Left renal cortex interstitium (tissue), 4 donors: ENCODE measurements at regions not wholly inside any gene's neighbourhood (a gene's known extent, or its start where the extent isn't known, plus 50 kb on each side); places are given as distances from the start of the nearest gene placed in this dataset.

Experiments used
- DNase-seq, 4 donors: peaks; one replicate each; pipeline ENCODE4 v3.0.0-alpha.2; 2013; ENCODE audit warnings: low read depth in 4 of 4, low spot score in 2 of 4, missing footprints in 1 of 4

DNA sequence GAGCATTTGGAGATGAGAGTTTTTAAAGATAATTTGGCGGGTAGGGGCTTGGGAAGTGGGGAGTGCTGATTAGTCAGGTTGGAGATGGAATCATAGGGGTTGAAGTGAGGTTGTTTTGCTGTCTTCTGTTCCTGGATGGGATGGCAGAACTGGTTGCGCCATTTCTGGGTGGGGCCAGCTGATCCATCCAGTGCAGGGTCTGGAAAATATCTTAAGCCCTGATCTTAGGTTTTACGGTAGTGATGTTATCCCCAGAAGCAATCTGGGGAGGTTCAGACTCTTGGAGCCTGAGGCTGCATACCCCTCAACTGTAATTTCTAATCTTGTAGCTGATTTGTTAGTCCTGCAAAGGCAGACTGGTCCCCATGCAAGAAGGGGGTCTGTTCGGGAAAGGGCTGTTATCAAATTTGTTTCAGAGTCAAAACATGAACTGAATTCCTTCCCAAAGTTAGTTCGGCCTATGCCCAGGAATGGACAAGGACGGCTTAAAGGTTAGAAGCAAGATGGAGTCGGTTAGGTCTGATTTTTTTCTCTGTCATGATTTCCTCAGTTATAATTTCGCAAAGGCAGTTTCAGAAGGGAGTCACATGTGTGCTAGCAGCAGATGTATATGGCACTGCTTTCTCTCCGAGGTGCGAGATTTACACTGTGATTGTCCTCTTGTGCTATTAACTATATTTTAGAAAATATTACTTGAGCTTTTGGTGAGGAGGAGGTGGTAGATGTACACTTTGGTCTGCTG is 540.4 kb downstream of the EDEM1 start:
- no peak for DNase-seq

DNA sequence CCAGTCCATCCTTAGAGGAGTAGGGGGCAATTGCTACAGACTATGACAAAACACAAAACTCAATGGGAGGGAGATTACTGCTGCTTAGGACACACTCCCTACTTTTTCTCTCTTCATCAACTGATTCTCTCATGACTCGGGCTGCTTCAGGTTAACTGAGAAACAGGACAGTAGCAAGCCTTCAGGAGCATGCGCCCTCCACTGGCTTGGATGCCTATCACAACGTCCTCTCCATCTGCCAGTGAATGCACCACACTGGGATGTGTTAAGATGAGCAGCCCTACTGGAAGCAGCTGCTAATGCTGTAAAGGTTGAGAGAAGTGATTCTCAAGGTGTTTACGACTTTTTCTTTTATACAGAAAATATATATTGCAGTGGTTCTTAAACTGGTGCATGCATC is 542.3 kb downstream of the EDEM1 start:
- DNase-seq, result no peak

DNA sequence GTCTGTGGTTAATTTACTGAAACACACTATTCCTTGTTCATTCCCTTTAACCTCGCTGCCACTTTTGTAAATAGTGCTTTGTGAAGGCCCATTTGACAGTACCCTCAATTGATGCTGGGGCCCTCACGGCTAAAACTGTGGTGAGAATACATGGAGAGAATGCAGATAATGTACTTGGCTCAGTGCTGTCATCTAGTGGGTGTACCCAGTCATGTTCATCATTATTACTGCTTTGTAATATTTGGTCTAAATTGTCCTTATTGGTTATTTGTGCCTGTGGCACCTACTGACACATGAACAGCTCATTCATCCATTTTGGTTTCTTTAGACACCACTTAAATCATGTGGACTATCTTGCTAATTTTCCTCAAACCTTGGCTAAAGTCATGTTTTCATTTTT is 543.6 kb downstream of the EDEM1 start:
- no peak for DNase-seq

DNA sequence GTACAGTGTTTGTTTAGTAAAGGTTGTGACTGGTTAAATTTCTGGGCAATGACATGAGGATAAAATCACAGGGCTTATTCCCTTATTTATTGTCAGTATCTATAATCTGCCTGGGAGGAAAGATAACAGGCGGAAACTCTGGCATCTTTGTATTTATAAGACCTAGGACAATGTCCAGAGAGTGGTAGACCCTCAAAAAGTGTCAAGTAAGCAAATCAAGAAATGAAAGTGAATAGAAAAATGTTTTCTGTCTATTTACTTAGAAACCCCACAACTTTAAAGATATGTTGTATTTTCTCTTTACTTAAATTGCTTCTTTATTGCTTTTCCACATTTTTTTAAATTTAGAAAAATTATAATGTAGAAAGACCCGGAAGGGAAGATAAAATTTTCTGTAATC is 544.6 kb downstream of the EDEM1 start:
- DNase-seq, result no peak

DNA sequence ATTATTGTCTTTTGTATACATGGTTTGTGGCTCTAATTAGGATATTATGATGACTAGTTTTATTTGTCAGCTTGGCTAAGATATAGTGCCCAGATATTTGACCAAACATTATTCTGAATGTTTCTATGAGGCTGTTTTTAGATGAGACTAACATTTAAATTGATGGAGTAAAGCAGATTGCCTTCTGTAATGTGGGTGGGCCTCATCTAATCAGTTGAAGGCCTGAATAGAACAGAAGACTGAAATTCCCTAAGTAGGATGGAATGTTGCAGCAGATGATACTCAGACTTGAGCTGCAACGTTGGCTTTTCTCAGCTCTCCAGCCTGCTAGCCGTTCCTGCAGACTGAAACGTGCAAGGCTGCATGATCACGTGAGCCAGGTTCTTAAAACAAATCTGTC is 546.5 kb downstream of the EDEM1 start:
- DNase-seq, result no peak

DNA sequence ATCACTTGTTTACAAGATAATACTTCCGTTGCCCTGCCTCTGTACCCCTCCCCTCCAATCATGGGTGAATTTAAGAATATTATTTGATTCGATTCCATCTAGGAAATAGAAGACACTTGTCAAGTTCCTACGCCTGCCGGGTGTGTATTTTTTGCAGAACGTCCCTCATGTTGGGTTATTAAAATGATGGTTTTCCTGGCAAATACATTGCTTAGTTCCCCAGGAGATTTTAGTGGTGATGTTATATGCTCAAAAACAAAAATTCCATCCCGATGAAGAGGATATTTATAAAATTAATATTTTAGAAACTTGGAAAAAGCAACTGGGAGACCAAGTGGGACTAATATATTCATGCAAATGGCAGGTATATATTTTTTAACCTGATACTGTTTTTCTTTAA is 548.4 kb downstream of the EDEM1 start:
- no peak for DNase-seq

DNA sequence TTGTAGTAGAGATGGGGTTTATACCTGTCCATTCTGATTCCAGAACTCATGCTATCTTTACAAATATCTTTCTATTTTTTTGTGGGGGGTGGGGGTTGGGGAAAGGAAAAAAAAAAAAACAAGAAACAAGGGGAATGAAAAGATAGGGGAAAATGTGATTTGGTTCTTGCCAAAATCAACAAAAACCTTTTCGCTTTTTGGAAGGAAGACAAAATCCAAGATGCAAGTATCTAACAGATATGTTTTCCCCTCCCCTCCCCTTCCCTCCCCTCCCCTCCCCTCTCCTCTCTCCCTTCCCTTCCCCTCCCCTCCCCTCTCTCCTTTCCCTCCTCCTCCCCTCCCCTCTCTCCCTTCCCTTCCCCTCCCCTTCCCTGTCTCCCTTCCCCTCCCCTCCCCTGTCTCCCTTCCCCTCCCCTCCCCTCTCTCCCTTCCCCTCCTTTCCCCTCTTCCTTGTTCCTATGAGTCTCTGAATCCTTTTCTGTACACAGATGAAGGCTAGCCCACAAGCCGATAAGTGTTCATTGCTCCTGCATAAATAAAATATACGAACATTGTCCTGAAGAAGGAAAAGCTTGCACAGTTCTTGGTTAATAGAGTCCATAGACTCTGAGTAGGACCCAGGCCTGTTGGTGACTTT is 551.9 kb downstream of the EDEM1 start:
- no peak for DNase-seq

DNA sequence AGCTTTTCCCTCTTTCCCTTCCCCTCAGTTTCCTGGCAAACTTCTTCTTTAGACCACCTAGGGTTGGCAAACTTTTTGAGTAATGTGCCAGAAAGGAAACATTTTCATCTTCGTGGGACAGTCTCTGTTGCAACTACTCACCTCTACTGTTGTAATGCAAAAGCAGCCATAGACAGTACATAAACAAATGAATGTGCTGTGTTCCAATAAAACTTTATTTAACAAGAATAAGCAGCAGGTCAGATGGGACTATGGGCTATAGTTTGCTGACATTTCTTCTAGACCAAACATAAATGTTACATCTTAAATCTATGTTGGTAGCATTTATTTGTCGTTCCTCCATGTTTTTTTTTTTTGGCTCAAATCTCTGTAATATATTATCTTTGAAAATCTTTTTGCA is 552.4 kb downstream of the EDEM1 start:
- no peak for DNase-seq

DNA sequence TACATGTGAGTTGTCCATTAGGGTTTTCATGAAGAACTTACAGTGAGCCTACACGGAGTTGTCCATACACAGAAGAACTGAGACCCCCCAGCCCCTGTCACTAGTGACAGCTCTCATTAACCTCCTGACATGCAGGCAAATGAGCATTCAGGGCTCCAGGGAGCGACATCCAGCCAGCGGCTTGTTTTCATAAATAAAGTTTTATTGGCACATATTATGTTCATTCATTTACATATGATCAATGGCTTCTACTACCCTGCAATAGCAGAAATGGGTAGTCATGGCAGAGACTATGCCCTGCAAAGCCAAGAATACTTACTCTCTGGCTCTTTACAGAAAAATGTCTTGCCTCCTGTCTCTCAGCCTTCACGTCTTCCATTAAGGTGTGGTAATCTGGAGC is 553.5 kb downstream of the EDEM1 start:
- DNase-seq, result no peak

DNA sequence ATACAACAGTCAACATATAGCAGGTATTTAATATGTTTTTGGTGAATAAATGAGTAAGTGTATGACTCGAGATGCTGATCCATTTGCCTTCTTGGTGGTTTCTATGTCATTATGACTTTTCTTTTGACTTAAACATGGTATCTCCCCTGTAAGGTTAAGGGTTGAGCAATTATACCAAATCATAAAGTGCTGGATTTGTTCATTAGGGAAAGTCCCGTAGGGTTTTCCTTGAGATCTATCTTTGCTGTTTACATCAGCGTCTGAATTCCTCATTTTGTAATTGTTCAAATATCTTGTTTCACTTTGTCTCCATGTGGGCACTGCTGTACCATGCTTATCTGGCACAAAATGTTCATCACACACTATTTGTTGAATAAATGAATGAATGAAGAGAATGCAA is 562.6 kb downstream of the EDEM1 start:
- DNase-seq, result no peak

DNA sequence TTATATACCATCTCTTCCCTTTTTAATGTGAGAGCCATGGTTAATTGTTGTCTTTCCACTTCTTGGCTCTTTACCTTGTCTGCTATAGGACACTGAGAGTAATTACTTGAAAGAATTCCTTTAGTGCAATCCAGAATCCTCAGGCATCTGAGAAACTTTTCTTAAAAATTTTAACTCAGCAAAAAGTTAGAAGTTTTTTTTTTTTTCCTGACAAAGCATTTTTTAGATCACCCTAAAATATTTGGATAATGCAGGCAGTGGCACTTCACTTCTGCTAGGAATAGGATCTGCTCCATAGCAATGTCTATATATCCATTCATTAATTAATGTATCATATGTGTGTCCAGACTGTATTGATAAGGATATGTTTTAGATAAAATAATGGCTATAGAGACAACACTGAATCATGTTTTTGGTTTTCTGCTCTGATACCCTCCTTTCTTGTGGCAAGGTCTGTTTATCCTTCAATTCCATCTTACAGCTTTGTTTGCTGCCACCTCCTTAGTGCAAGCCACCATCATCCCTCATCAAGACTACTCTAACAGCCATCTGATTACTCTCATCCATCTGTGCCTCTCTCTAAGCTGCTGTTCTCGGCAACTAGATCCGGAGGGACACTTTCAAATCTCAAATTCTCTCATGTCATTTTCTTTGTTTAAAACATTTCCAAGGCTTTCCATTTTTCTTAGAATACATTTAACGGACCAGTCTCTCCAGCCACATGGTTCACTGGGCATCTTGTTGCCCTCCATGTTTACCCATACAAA is 563.5 kb downstream of the EDEM1 start:
- DNase-seq, result no peak

DNA sequence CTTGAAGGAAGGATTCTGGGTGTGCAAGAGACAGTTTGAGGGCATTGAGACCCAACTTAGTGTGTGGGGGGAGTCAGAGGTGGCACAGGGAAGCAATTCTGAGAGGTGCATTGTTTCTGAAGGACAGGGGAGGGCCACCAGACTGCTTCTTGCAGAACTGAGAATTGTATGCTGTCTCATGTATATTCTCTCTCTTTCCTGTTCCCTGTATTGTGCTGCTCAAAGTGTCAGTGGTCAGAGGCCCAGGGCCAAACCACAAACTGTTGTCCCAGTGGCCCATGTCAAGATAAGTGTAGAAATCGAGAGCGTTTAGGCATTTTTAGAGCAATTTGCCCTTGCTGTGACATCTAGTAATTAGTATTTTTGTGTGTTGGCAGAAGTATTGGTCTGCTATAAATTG is 567.1 kb downstream of the EDEM1 start:
- no peak for DNase-seq

DNA sequence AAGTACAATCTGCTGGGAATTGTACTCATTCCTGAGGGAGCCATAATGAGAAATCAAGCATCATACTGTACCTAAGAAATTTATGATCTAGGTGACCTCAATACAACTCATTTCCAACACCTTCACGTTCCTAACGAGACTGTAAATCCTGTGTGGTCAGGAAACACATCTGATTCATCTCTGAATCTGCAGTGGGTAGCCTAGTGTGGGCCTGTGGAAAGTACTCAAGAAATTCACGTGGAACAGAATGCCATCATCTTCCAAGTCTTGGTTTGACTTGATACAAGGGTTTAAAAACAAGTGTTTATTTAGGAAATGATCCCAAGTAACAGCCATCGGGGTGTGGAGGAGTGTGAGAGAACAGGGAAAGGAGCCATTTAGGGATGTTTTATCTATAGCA is 568.9 kb downstream of the EDEM1 start:
- DNase-seq, result no peak

DNA sequence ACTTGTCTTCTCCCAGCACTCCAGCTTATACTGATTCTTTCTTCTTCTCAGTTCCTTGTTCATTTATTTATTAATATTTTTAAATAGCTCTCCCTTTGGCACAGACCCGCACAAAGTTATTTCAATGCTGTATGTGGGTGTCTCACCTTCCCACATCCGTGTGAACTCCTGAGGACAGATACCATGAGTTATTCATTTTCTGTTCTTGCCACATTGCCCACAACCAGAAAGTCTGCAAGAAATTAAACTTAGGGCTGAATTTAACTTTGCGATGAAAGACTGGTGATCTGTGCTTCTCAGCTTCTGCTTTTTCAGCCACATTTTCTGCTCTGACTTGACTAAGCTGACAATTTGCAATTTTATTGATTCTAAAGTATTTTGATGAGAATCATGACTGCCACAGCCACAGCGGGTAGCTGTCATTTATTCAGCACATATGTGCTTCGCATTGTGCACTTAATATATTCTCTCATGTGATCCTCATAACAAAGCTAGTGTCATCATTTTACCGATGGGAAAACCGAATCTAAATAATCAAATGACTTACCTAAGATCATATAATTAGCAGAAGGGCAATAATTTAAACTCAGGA is 569.8 kb downstream of the EDEM1 start:
- DNase-seq, result no peak

DNA sequence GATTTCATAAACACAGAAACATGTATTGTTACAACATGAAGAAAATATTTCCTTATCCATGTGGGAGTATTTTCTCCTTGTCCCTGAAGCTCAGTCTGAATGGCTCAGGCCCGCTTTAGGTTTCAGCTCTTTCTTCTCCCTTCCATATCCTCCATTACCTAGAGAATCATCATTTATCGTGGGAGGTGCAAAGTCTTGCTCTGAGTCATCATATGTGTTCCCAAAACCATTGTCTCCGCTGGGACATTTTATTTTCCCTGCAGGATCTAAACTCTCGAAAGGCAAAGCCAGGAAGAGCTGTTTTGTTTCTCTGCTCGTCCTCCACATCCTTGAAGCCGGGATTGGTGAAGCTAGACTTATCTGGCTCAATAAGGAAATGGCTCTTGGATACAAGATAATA is 571.2 kb downstream of the EDEM1 start:
- DNase-seq, result no peak

DNA sequence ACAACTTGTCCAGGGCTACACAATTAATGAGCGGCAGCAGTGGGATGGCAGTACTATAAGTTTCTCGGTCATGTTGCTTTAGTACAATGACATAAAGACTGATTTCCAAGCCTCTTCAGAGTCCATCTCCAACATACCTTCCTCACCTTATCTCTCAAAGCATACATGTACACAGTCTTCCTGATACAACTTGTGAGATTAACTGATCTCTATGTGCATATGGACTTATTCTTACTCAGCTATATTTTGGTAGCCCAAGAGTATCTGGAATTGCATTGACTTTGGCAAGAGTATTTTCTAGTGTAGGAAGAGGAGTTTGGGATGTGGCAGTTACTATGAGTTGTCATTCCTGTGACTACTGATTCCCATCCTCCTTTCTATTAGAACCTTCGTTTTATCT is 575.0 kb downstream of the EDEM1 start:
- DNase-seq, result no peak

DNA sequence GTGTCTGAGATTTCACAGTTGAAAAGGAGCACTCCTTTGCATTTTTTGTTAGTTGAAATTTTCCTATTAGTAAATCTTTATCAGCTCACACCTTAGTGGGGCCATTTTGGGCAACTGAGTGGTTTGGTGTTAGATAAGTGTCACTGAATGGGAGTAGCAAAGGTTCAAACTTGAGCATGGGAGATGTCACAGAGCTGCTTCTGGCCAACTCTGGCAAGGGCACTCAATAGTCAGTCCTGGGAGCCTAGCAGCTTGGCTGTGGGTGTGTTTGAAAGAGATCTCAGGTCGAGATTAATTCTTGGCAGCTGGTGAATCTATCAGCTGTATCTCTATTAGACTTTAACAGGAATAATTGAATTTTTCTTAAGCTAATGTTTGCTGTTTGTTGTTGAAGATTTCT is 579.3 kb downstream of the EDEM1 start:
- no peak for DNase-seq

DNA sequence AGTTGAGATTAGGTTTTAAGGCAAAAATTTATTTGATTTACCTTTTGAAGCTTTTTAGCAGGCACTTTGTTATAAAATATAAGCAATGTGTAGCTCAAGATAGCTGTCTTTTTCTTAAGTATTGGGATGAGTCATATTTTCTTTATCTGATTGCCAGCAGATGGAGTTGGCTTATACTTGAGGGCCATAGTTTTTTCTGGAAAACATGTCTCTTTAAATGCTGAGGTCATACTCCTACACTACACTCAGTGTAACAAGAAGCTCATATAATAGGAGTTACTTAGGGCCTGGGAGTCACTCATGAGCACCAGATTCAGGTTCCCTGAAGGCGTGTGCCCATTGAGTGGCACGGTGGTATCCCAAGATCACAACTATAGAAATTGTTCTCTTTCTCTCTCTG is 579.8 kb downstream of the EDEM1 start:
- DNase-seq, result no peak

DNA sequence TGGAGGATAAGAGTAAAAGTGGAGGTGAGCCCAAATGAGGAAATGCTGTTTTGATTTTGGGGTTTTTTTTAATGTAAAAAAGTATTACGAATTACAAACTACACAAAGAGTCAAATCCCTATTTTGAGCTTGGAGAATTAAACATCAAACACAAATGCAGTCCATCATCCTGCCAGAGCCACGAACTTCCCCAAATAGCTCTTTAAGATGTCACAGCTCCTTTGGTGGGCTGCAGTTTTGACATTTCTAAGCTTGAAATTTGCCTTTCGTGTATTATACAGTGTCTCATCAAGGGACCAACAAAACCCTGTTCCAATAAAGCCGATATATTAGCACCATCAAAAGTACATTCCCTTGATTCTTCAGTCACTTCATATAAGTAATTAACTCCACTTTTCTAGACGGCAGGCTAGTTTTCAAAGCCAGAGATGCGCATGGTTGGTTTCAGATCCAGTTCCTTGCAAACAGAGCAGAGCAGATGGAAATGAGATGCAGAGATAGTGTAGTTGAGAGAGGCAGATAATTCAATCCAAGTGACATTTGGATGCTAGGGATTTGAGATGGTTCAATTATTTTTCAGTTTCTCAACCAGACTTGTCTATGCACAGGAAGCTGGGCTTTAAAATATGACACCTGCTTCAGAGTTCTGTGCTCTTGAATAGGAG is 580.9 kb downstream of the EDEM1 start:
- DNase-seq, result no peak

DNA sequence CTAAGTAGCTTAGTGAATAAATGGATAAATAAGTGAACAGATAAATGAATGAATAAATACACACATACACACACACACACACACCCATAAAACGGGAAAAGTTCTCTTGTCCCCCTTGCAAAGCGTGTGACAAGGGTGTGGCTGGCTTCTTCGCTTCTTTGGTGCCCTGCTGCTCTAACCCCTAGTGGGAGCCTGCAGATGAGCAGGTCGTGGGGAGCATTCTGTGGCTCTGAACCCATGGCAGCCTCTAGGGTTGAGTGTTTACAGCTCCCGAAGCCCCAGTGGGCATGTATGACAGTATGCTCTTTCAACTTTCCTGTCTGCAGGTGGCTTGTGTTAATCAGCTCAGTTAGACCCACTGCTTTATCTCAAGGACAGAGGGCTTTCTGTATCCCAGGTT is 582.3 kb downstream of the EDEM1 start:
- DNase-seq, result no peak

DNA sequence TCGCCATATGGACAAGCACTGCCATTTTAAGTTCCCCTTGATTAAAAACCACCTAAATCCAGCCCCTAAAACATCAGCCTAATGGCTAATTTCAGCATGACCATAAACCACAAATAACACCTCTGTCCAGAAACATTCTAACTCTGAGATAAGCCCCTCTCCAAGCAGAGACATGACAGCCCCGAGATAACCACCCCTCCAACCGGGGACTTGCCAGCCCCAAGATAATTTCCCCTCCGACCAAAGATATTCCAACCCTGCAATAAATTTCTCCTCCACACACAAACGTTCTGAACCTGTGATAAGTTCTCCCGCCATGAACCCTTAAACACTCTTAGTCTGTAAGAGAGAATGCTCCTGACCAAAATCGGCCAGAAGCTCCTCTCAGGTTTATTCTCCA is 586.8 kb downstream of the EDEM1 start:
- DNase-seq, result no peak
